HS-27A (cell line): ENCODE measurements at regions not wholly inside any gene's neighbourhood (a gene's known extent, or its start where the extent isn't known, plus 50 kb on each side); places are given as distances from the start of the nearest gene placed in this dataset.
"Not testable (repeated sequence)": the region's sequence is repeated elsewhere in the genome, so short reads cannot be mapped to it uniquely, and the experiment has no call there.

Source experiments
- DNase-seq: peaks from one replicate; pipeline ENCODE4 v3.0.0-alpha.2; 2012; ENCODE audit warnings: low read depth, missing footprints

- DNase-seq = no peak
Observed at GRCh38 chr5:25975885-25976284, 1062.5 kb downstream of the CDH9 start.

DNA sequence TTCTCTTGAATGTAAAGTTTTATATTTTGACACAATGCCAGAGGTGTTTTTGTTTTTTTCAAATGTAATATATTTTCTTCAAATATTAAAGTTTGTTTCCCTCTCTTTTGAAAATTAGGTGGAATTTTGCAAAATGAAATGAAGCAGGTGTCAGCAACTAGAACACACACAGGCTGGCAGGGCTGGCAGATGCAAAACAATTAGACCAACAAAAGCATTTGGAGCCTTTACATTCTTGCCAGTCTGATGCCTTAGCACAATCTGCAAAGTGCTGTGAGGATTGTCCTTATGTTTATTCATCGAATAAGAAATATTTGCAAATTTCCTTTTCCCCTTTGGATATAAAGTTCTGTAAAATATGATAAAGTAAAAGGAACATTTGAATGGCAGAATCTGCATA is 1063.9 kb downstream of the CDH9 start:
- no peak for DNase-seq

- DNase-seq = no peak
Observed at GRCh38 chr5:25970906-25971489, 1067.4 kb downstream of the CDH9 start.

DNA sequence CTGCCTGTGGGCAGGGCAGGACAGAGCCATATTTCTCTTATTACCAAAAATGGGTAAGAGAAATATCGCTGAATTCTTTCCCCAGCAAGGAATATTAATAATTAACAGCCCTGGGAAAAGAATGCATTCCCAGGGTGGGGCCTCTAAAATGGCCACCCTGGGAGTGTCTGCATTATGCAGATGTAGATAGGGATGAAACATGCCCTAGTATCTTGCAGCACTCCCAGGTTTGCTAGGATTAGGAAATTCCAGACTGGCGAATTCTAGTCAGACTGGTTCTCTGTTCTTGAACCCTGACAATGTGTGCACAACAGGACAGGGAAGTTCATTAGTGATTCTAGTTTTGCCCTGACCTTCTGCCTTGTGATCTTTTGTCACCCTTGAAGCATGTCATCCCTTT is 1069.3 kb downstream of the CDH9 start:
- DNase-seq = not testable (repeated sequence)

- DNase-seq = no peak
Observed at GRCh38 chr5:25964009-25964372, 1074.4 kb downstream of the CDH9 start.

GRCh38 chr5:25963251-25964008 is 1075.0 kb downstream of the CDH9 start:
- DNase-seq = no peak

- no peak for DNase-seq
Observed at GRCh38 chr5:25955337-25955736, 1083.0 kb downstream of the CDH9 start.

DNA sequence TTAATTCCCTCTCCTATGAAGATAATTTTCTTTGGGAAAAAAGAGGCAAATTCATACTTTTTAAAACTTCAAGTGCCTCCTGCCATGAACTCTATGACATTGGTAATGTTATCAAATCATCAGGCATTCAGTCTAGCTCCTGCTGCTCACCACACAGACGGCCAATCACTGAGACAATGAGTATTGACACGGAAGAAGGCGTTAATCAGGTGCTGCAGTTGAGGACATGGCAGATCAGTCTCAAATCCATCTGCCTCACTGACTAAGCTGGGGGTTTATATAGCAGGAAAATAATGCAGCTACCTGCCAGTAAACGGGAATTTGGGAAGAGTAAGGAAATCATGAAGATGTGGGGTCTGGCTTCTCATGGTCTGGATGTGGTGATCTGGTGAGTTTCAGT is 1087.7 kb downstream of the CDH9 start:
- no peak for DNase-seq

DNA sequence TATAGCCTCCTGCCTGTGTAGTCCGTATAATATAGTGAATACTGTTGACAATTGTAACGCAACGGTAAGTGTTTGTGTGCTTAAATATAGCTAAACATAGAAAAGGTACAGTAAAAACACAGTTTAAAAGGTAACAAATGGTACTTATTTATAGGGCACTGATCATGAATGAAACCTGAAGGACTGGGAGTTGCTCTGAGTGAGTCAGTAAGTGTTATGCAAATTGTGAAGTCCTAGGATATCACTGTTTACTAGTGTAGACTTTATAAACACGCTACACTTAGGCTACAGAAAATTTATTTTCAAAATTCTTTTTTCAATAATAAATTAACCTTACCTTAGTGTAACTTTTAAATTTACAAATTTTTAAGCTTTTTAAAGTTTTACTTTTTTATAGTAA is 1090.1 kb downstream of the CDH9 start:
- no peak for DNase-seq

DNA sequence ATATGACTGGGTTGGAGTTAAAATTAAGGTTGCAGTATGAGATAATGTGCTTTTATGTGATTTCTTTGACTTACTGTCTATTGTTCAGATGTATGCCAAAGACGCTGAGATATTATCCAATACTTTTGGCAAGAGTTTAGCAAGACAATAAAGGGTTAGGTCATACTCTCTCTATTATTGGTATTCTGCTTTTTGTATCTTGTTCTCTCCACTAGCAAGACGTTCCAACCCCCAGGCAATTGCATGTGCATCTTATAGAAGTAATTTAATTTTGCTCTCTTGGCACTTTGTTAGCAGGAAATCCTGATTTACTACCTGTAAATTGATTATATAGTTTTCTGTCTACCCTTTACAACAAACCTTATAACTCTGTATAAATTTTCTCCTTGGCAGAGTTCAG is 1093.6 kb downstream of the CDH9 start:
- DNase-seq = no peak

DNA sequence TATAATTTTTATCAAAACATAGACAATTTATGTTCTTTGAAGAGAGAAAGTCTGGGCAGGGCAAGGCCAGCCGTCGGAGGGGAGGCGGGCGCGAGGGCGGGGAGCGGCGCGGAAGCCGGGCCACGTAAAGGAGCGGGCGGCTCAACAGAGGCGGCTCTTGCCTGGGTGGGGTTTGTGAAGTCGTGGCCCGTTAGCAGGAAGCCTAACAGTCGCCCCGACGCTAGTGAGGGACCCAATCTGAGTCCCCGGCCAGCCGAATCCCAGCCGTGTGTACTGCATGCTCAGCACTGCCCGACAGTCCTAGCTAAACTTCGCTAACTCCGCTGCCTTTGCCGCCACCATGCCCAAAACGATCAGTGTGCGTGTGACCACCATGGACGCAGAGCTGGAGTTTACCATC is 1129.2 kb downstream of the CDH9 start:
- no peak for DNase-seq

DNA sequence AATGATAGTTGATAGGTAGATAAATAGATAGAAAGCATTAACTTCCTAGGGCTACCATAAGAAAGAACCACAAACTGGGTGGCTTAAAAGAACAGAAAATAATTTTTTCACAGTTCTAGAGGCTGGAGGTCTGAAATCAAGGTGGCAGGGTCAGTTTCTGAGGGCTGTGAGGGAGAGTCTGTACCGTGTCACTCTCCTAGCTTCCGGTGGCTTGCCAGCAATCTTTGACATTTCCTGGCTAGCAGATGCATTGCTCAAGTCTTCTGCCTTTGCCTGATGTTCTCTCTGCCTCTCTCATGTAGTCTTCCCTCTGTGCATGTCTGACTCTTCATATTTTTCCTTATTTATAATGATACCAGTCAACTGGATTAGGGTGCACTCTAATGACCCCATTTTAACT is 1132.7 kb downstream of the CDH9 start:
- DNase-seq = no peak

DNA sequence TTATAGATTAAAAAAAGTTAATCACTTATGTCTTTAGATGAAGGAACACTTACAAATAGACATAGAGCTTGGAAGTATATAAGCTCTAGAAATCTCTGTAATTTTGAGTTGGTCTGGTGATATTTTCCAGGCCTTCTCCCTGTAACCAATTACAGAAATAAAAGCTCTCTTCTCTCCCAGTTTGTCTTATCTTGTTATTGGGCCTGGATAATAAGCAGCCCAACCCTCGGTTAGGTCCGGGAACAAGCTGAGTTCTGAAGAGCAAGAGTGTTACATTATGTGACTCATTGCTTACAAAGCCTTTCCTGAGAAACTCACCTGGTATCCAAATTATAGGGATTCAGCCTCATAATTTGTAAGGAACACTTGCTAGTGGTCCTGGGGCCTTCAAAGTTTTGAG is 1146.2 kb downstream of the CDH9 start:
- DNase-seq = no peak

DNA sequence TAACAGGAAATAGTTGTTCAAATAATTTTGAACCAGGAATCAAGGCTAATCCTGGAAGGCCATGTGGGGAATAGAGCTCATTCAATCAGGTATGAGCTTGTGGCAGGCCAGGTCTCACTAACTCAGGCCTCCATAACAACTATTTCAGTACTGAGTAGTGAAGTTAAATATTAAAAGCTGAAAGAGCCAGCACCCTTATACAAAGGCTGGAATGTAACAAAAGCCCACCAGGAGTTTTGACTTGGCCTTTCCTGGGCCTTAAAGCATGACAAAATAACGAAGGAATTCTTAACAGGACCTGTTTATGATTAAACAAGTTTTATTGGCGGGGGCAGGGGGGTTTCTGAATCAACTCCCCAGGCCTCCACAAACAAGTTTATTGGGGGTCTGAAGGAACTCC is 1146.7 kb downstream of the CDH9 start:
- DNase-seq = no peak

DNA sequence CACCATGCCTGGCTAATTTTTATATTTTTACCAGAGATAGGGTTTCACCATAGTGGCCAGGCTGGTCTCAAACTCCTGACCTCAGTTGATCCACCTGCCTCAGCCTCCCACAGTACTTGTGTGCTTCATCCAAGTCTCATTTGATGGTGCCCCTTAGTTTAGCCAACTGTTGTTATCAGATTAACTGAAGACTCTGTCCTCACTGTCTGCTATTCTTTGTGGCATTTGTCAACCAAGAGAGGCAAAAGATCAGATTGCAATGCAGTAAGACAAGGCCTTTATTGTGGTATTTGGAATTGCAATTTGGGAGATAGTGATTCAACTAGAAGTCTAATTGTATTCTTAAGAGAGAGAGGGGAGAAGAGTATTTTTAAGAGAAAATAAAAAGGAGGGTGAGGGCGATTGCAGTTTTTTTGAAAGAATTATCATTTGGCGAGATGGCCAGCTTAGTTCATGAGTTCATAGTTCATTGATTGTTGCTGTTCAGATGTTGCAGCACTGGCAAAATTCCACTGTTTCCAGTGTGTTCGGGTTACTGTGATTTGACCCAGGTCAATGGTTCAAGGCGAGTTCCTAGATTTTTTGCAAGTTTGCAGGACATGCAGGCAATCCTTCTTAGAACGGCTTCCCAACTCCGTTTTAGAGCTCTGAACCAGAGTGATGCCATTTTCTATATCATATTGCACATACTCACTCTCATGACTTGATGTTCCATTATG is 1156.9 kb downstream of the CDH9 start:
- DNase-seq = no peak

- no peak for DNase-seq
Observed at GRCh38 chr5:25863811-25864210, 1174.6 kb downstream of the CDH9 start.

GRCh38 chr5:25862276-25862675 is 1176.1 kb downstream of the CDH9 start:
- no peak for DNase-seq

GRCh38 chr5:25858019-25858418 is 1180.4 kb downstream of the CDH9 start:
- DNase-seq = no peak

DNA sequence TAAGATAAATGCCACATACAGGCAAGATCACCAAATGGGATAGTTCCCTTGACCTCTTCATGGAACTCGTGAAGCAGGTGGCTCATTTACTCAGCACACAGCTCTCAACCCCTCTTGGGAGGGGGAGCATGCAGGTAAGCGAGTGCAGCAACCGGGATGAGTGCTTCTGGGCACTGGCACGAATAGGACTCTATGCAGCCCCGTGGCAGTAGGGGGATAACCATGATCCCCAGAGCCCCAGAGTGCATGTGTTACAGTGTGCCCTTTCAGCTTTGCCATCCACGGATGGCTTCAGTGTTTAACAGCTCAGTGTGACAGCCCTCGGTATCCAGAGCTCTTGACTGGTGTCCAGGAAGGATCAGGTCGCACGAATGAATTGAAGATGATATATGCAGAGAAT is 1187.1 kb downstream of the CDH9 start:
- DNase-seq = no peak

GRCh38 chr5:25850581-25850980 is 1187.8 kb downstream of the CDH9 start:
- DNase-seq = no peak

- DNase-seq = no peak
Observed at GRCh38 chr5:25849270-25849669, 1189.1 kb downstream of the CDH9 start.

DNA sequence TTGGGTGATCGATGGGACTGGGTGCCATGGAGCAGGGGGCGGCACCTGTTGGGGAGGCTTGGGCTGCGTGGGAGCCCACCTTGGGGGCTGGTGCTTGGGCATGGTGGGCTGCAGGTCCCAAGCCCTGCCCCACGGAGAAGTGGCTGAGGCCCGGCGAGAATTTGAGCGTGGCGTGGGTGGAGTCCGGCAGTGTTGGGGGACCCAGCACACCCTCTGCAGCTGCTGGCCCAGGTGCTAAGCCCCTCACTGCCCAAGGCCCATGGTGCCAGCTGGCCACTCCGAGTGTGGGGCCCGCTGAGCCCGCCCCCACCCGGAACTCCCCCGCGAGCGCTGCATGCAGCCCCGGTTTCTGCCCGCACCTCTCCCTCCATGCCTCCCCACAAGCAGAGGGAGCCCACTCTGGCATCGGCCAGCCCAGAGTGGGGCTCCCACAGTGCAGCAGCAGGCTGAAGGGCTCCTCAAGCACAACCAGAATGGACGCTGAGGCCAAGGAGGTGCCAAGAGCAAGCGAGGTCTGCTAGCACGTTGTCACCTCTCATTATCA is 1178.6 kb upstream of the CDH10 start:
- no peak for DNase-seq
